ENCODE measurements at regions not wholly inside any gene's neighbourhood (a gene's known extent, or its start where the extent isn't known, plus 50 kb on each side); places are given as distances from the start of the nearest gene placed in this dataset.
A peak's percentile ranks its signal among the peaks of the same experiment; 100 is the strongest.

DNA sequence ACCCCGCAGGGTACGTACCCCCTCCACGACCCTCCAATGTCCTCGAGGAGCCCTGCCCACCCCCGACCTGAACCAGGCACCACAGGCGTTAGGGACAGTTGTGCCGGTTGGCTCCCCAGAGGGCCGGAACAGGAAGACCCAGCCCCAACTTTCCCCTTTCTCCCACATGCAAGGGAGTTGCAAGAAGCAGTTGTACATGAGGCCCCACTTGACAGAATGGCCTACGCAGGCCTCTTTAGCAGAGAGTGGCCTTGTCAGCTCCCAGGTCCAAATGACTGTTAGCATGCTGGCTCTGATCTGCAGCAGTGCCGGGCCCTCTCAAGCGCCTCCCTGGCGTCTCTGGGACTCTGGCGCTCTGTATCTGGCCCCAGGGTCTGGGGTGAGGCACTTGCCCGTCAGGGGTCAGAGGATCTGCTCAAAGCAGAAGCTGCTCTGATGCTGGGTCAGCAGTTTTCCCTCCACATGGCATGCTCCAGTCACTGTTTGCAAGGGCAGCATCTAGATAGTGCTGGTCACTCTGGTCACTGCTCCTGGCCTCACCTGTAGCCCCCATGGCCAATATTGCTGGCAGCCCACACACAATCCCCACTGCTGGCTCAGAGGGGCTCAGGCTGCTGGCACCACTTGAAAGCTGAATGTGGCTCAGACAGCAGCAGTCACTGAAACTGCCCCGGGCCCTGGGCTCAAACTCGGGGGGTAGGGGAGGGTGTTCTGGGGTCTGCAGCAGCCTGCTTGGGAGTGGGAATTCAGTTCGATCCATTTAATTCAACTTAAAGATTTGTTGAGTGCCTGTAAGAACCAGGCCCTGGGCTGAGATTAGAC, 254.5 kb downstream of the FAM43A start:
- no peaks in the 10 kb centered on the region for H3K79me1 ChIP-seq (ENCODE audit: low read depth in 1 of 2, low read length in 2 of 2)

More for the DNA sequence above, 254.5 kb downstream of the FAM43A start:
- no TSS peak for BruUV-seq (replicated peaks)
- H3K4ac ChIP-seq (ENCODE audit: low read depth, low read length), result no peak overlapping the region
- no peak overlapping the region for H2BK20ac ChIP-seq (ENCODE audit: low read depth, low read length)
- no peak overlapping the region for H3K23ac ChIP-seq (ENCODE audit: low read depth, low read length)
- no peak overlapping the region for H2AK9ac ChIP-seq (replicated peaks; ENCODE audit: low read depth, low read length, poor library complexity)
- peaks cover 38% of the 10 kb centered on the region for H3K27me3 ChIP-seq (ENCODE audit: control insufficient read depth, insufficient read depth, low read length)
- H3K9ac ChIP-seq (ENCODE audit: low read depth, low read length), result no peak overlapping the region
- no peak for ATAC-seq (ENCODE audit: low read depth)
- H3K36me3 ChIP-seq (ENCODE audit: control insufficient read depth, insufficient read depth, low read length), result no peaks in the 10 kb centered on the region
- no peaks in the 10 kb centered on the region; the same call in 1 of the 2 replicates for H3K4me1 ChIP-seq (ENCODE audit: control insufficient read depth, insufficient read depth, low read length)
- WGBS, 2 experiments (ENCODE audit: extremely low coverage in 2 of 2, insufficient read length in 1 of 2), result 74% methylated on average over 12 of the region's 17 CpGs; no CpG with 5 or more reads in 1 of the 2 experiments
- dilution Hi-C loops (cut with HindIII; ENCODE audit: low sequenced_read_pairs, unreplicated experiment) (no loop called here), in situ Hi-C loops (cut with MboI; ENCODE audit: low sequenced_read_pairs) (no loop called here), intact Hi-C loops (cut with micrococcal nuclease) (no loop called here)
- TF ChIP-seq RFX5 (IDR thresholded peaks at IDR 0.05; ENCODE audit: low read depth, low read length) (no peak), RCOR1 (IDR thresholded peaks at IDR 0.05; ENCODE audit: insufficient replicate concordance, low read length) (no peak), MAFK (IDR thresholded peaks at IDR 0.05; ENCODE audit: low read depth, low read length) (peak; percentile 67)
- H3K56ac ChIP-seq (ENCODE audit: extremely low read depth, insufficient read depth, low read length), result no peak overlapping the region
- no peak overlapping the region for H3K4me2 ChIP-seq (ENCODE audit: low read depth, low read length)
- POLR2A ChIA-PET (ENCODE audit: unreplicated experiment), result no interaction called here
- no peak overlapping the region for H3K4me3 ChIP-seq (ENCODE audit: insufficient read depth, low read depth, low read length)
- H4K8ac ChIP-seq (ENCODE audit: low read depth in 2 of 2, low read length in 2 of 2), result no peak overlapping the region
- CTCF ChIA-PET, result no interaction called here
- no peak overlapping the region for H2BK5ac ChIP-seq (ENCODE audit: low read depth, low read length, poor library complexity, severe bottlenecking)
- no peak overlapping the region for H2AK5ac ChIP-seq (ENCODE audit: low read depth, low read length)
- no peak overlapping the region for H4K5ac ChIP-seq (ENCODE audit: low read depth, low read length)
- no peak for DNase-seq
- H4K20me1 ChIP-seq (ENCODE audit: insufficient read depth, low read length), result no peaks in the 10 kb centered on the region
- H3K18ac ChIP-seq (ENCODE audit: low read depth, low read length), result no peak overlapping the region
- no peak overlapping the region for H2AFZ ChIP-seq (replicated peaks; ENCODE audit: low read length, poor library complexity)
- H3K14ac ChIP-seq (replicated peaks; ENCODE audit: low read depth, low read length), result no peak overlapping the region
- no peak overlapping the region for H4K91ac ChIP-seq (ENCODE audit: insufficient read depth, low read depth, low read length)
- H3K9me1 ChIP-seq (ENCODE audit: insufficient read depth, low read length), result no peaks in the 10 kb centered on the region; the same call in none of the 2 replicates
- H3K9me3 ChIP-seq (ENCODE audit: control insufficient read depth, insufficient read depth, low read length), result no peaks in the 10 kb centered on the region
- no peak overlapping the region for H2BK120ac ChIP-seq (ENCODE audit: low read depth, low read length)
- no peak overlapping the region for H3K27ac ChIP-seq (ENCODE audit: insufficient read depth, low read length)
- no peak overlapping the region for H2BK15ac ChIP-seq (ENCODE audit: low read depth, low read length)

Measured in IMR-90 (cell line).